ENCODE measurements at regions not wholly inside any gene's neighbourhood (a gene's known extent, or its start where the extent isn't known, plus 50 kb on each side); places are given as distances from the start of the nearest gene placed in this dataset.

GRCh38 chr9:21564175-21564574, 82.1 kb upstream of the IFNE start:
- DNase-seq (ENCODE audit: low read depth), result no peak

GRCh38 chr9:21565155-21565554, 83.0 kb upstream of the IFNE start:
- DNase-seq (ENCODE audit: low read depth), result no peak

DNA sequence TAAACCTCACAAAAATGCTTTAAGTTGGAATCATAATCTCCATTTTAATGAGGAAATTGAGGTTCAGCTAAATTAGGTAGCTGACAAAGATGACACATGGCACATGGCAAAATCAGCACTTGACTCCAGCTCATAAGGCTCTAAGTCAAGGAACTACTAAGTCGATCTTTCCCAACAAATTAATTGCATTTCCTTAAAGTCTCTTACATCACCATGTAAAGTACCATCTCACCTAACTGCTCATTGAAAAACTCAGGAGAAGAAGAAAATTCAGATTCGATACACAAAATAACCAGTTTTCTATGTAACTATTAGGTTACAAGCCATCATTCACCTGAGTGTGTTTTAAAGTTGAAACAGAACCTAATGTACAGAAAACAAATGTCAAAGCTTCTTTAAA, 85.8 kb upstream of the IFNE start:
- no peak for DNase-seq (ENCODE audit: low read depth)

GRCh38 chr9:21568484-21568883, 86.4 kb upstream of the IFNE start:
- DNase-seq (ENCODE audit: low read depth), result no peak

DNA sequence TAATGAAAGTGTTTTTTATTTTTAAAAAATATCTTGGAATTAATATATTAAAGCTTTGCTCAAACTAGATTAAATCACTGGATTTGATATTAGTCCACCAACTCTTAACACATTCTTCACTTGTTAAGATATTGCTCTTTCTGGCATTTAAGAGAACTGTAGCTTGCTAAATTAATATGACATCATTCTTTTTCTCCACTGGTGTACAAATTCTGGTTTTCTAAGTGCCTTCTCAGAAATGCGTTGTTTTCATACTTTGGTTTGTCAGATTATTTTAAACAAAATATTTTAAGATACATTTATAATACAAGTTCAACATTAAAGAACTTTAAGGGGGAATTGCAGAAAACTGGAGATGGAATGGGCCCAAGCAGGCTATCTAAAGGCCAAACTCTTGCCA, 87.6 kb upstream of the IFNE start:
- no peak for DNase-seq (ENCODE audit: low read depth)

DNA sequence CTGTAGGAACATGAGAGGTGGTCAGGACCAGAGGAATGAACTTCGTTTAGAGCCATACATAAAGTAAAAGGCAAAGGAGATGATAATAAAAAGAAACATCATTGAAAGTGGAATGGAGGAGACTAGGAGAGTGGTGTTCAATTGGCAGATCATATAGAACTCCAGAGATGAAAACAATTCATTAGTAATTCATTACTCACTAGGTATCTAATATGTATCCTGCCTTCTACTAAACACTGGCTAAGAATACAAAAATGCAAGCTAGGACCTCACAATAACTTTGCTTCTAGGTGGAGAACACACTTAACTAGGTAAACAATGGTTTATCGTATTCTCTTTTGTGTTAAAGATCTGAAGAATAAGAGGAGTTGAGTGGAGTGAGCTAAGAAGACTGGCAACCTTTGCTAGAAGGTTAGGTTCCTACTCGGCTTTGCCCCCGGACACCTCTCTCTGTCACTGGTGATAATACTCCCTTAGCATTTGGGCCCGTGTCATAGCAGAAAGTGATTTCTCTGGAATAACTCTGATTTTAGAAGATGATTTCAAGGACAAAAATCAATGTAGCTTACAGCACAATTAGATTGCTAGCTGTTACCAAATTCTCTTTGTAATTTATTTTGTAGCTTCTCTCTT, 88.6 kb upstream of the IFNE start:
- no peak for DNase-seq (ENCODE audit: low read depth)

GRCh38 chr9:21574261-21574660, 92.1 kb upstream of the IFNE start:
- no peak for DNase-seq (ENCODE audit: low read depth)

DNA sequence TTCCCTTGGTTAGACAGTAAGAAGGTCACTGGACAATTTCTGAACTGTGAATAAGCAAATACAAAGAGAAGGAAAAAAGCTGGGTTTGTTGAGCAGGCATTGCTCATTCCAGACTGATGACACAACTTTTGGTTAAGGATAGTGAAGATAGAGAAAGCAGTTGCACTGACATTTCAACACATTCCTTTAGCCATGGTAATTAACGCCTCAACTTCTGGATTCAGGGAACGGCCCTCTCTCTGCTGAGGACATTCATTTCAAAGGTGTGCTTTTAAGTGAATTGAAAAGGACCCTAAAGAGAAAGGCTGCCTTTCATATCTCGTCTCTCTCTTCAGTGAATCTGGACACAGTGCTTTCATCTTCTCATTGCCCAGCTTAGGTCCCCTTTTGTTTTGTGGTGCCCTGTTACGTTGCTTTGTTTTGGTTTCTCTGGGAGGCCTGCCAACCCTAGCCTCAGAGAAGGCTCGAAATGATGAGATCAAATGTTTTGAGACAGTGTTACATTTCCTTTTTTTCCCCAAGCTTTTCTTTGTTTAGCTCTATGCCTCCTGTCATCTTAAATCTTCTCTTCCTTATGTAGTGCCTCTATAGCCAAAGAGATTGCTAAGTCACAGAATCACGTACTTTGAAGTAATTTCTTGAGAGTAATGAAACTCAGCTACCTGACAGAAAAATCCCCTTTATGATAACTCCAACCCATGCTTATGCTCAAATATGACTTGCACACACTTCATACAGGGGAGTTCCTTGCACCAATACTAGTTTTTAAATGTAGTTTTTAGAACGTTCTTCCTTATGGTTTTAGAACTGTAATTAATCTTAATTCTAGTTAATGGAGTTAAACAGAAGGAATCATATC, 94.4 kb upstream of the IFNE start:
- no peak for DNase-seq (ENCODE audit: low read depth)

- no peak for DNase-seq (ENCODE audit: low read depth)
Measured at GRCh38 chr9:21579247-21579671, 97.1 kb upstream of the IFNE start.

DNA sequence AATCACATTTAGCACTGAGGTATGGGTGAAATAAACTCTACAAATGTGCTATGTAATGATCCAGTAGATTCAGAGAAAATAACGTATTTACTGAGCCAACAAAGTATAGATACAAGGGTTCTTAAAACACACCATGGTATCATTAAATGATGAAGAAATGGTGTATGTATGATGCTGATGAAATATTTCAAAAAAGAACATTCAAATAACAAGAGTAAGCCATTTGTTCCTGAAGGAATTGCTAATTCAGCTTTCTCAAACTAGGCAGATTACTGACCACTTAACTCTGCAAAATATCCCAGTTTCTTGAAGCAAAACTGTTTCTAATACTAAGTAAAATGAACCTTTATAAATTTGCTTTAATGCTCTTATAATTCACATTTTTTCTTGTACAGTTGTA, 97.6 kb upstream of the IFNE start:
- no peak for DNase-seq (ENCODE audit: low read depth)

DNA sequence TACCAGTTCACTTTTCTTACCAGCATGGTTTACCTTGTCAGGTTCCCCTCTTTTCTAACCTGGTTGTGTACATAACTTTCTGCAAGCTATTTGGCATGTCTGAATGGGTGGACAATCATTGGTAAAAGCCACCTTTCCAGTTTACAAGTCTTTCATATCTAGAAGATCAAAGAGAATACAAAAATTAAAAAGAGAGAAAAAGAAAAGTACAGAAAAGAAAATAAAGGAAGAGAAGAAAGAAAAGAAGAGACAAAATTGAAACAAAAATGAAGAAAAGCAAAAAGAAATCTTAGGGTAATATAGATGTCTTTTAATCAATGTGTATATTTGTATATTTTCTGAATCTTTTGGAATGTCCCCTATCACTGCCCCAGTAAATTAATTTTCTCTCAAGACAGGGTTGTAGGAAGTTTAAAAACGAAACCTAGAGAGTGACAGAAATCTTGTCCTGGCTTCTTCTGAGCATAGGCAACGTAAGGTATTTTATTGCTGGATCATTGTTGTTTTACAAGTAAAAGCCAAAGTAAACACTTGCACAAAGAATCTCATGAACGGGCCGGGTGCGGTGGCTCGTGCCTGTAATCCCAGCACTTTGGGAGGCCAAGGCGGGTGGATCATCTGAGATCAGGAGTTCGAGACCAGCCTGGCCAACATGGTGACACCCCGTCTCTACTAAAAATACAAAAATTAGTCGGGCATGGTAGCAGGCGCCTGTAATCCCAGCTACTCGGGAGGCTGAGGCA, 98.7 kb upstream of the IFNE start:
- DNase-seq (ENCODE audit: low read depth), result no peak

GRCh38 chr9:21583628-21584377, 101.7 kb upstream of the IFNE start:
- no peak for DNase-seq (ENCODE audit: low read depth)

GRCh38 chr9:21584890-21585289, 102.8 kb upstream of the IFNE start:
- no peak for DNase-seq (ENCODE audit: low read depth)

DNA sequence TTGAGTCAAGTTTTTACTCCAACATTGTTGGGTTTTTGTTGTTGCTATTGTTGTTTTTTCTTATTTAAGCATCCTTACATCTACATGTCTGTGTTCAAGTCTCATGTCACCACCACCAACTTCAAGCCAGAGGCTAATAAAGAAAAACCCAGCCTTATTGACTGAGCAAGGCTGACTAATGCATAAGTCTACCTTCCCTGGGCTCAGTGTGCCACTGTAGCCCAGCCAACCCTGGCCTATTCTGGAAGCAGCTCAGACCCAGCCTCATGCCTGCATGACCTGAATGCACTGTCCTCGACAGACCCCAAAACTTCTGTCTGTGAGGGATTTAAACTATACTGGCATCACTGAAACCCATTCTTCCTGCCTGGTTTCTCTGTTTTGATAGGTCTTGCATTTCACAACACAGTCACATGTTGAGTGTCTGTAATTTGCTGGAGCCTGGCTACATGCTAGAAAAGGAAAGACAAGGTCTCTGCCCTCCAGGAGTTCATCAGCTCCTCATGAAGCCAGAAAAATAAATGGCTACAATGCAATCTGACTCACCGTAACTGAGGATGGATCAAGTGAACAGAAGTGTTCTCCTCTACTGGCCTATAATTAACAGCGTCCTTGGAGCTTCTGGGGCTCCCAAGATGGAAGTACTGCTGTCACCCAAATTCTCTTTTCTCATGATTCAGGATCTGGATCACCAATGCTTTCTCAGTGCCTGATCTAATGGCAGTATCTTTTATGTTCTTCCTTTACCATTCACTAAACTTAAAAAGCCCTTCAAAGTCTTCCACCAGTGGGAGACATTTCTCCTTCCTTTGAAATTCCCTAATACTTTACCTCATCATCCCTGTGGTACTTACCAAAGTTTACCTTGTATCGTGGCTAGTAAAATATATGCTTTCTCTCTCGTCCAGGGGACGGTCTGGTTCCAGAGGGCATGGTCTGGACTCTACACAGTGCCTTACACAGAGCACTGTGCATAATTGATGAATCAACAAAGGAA, 103.9 kb upstream of the IFNE start:
- DNase-seq (ENCODE audit: low read depth), result no peak

DNA sequence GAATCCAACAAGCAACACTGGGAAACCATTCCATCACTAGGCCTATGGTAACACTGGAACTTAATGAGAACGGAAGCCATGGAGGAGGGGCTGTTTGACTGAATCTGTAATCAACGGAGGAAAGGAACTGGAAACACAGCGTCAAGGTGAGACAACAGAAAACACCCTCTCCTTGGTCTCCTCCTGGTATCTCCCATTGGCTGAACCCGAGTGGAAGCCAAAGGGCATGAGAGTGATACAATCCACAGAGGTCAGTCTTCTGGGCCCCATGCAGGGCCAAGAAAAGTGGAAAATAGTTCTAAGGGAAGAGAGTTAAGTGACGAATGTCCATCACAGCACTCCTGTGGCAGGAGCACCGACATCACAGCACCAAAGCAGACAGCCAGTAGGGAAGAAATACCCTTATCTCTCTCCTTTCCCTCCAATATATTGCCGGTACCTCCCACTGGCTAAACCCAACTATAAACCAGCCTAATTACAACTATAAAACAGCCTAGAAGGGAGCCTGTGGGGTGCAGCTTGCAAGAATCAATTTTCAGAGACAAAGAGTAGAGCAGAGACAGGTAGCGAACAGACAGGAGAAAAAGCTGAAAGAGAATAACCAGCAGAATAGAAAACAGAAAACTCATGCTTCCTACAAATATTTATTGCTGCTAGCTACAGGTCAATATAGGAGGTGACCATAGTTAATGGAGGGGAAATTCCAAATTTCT, 107.4 kb upstream of the IFNE start:
- no peak for DNase-seq (ENCODE audit: low read depth)

GRCh38 chr9:21590058-21590996, 108.2 kb upstream of the IFNE start:
- DNase-seq (ENCODE audit: low read depth), result no peak

- DNase-seq (ENCODE audit: low read depth), result no peak
Measured at GRCh38 chr9:21591221-21592062, 109.3 kb upstream of the IFNE start.

GRCh38 chr9:21592063-21592338, 109.9 kb upstream of the IFNE start:
- DNase-seq (ENCODE audit: low read depth), result no peak

All from forelimb muscle (tissue), 1 donor.